Stimulated activated CD4-positive, alpha-beta T cell treated with anti-CD3 and anti-CD28 coated beads, TNF-alpha, amount 100 ng/mL, for 1 hour (primary cell): ENCODE measurements at regions not wholly inside any gene's neighbourhood (a gene's known extent, or its start where the extent isn't known, plus 50 kb on each side); places are given as distances from the start of the nearest gene placed in this dataset.
"Not testable (repeated sequence)": the region's sequence is repeated elsewhere in the genome, so short reads cannot be mapped to it uniquely, and the experiment has no call there.

Source experiments
- DNase-seq, 3 donors: peaks; one replicate each; pipeline ENCODE4 v3.0.0-alpha.2; 2020; ENCODE audit warnings: low read depth in 3 of 3, low spot score in 1 of 3

DNA sequence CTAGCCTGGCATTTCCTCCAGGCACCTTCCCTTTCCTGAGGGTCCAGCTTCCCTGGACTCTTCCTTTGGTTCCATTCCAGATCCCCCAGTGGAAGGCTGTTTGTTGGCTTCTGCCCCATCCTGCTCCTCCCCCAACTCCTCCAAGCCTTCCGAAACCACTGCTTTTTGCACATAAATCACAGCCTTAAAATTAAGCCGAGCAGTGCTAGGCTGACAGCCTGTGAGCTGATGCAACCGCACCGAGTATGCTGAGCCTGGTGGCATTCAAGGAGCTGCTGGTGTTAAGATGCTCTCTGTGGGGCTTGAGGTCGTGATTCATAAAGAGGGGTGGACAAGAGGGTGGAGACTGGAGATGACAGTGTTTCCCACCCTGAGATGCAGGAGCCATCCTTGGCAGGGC, 266.6 kb upstream of the C1orf174 start:
- DNase-seq = no peak

DNA sequence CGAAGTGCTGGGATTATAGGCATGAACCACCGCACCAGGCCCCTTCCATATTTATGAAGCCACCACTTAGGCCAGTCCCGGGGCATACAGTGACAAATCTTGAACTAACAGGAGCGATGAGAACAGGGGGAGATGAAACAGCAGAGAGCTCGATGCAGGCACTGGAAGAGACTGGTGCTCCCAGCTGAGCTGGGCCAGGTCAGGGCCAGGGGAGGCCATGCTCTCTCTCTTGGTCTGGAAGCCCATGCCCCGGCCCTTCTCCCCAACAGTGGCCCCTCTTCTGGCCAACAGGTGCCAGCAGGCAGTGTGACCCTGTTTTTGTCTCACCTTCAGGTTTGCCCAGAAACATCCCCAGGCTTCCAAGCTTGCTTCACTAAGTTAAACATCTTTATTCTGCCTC, 269.9 kb upstream of the C1orf174 start:
- no peak for DNase-seq

DNA sequence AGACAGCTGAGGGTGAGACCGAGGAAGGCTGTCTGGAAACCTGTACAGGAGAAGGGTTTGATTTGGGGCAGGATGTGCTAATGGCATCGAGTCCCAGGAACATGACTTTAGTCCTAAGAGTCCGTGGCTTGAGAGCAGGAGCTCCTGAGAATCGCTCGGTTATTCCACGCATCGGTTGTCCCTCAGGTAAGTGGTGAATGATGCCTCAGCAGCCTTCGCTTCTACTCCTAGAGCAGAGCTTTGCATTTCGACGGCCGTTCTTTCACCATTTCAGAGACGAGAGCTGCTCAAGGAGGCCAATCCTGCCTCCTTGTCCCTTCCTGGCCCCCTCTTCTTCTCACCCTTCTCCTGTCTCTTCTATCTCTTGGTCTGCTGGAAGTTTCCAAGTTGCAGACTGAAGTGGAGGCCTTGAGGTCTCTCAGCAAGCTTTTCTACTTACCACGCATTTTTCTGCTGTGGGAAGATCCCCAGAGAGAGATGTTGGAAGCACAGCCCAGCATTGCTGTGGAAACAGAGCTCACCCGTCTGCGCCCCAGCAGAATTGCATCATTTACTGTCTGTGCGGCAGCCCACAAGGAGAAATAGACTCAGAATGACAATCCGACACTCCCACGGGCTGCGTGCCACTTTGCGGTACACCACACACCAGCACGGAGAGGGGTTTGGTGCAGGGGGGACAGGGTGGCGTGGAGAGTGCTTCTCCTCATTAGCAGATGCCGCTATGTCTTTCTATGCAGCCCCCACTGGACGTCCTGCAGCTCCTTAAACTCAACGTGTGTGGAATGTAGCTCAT, 270.7 kb upstream of the C1orf174 start:
- DNase-seq = no peak

DNA sequence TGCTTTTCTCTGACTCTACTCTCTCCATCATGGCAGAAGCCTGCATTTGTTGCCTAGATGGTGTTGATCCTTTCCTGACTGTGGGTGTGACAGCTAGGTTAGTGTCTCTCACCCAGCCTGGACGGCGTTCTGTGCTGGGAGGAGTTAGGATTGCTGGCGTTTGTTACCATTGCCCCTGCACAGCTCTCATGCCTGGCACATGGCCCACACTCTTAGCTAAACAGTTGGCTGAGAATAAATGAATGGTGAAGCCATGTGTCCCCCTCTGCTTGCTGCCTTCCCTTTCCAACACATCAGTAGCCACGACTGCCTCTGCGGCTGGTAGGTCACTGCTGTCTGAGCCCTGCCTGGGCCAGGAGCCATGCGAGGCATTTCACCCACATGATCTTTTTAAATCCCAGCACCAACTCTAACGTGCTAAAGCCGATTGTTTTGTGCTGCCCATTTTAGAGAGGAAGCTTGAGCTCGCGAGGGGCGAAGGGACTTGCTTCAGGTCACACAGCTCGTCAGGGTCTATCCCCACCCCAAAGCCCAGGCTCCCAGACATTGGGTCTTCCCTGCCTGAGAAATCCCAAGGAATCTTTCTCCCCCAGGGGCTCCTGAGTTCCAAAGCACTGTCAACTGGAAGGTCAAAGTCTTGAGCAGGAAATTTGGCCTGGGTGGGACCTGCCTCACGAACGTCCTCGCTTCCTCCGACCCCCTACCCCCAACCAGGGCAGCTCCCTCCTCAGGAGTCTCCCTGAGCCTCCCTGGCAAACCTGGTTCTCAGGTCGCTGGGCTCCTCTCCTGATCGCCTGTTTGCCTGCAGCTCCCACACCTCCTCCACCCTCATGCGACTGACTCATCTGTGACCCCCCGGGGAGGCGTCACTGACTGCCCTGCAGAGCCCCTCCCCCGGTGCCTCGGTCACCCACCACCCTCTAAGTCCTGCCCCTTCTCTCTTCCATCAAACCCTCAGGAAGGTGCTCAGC, 271.7 kb upstream of the C1orf174 start:
- DNase-seq = no peak

DNA sequence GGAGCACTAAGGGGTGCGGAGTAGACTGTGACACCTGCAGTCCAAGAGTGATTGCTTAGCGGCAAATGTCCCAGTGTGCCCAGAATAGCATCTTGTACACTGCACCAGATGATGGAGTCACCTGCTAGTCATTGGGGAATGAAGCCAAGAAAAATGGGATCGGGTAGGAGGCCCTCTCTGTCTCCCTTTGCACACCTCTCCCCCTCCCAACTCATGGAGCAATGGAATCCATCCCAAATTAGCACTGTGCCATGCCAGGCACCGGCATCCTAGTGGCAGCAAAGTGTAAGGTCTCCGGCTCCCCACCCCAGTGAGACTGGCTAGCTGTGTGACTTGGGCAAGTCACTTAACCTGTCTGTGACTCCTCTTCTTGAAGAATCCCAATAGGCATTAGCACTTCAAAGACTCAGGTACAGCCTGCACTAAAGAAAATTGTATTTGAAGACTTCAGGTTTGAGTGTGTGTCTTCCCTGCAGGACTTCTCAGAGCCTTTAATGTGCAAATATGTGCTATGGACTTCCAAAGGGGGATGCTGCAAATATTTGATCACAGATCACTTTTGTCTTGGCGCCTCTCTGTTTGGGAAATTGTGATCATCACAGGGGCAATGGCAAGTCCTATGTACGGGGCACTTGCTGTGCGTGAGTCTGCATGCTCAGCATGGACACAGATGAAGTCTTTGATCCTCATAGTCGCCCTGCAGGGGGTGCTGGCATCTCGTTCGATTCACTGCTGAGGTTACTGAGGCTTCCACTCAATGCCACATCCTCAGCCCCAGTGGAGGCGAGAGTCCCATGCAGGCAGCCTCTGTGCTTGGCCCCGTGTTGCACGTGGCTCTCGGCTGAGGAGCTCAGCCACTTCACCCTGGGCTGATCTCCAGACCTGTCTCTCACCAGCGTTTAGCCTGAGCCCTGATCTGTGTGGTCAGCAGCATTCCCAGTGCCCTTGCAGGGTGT, 272.9 kb upstream of the C1orf174 start:
- no peak for DNase-seq

DNA sequence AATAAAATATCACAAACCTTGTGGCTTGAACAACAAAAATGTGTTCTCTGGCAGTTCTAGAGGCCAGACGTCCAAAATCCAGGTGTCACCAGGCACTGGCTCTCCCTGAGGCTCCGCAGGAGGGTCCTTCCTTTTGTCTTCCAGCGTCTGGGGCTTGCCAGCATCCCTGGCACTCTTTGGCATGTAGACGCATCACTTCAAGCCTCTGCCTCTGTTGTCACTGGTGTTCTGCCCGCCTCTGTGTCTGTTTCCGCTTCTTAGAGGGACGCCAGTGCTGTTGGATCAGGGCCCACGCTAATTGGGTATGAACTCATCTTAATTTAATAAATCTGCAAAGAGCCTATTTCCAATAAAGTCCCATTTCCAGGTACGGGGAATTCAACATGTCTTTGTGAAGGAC, 273.7 kb upstream of the C1orf174 start:
- no peak for DNase-seq

DNA sequence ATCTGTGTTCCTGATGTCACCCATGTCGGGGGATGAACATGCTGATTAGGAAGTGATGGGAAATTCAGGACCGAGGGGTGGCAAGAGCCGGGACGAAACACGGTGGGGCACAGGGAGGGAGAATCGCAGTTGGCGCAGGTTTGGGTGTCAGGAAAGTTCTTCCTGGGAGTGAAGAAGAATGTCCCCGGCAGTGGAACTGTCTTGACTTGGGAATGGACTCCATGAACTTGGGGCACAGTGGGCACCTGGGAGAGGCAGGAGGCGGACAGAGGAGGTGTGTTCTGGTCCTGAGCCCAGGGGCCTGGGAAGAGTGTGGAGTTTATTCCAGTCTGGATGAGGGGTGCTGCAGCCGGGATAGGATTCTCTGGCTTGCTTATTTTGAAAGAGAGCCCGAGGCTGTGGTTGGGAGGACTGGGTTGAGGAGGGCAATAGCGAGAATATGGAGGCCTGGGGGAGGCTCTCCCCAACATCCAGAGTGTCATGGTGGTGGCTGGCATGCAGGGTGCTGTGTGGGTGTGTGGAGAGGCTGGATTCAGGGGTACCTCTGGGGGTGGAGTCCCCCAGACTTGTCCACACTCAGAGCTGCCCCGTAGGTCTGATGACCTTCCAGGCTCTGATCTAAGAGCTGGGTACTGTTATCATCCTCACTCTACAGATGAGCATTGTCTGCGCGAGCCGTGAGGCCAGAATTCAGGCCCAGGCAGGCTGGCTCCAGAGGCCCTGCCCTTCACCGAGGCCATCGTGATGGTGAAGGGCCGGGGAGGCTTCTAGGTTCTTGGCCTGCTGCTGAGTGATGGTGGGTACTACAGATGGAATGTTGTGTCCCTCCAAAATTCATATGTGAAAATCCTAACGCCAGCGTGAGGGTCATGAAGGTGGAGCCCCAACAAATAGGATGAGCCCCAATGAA, 274.5 kb upstream of the C1orf174 start:
- no peak for DNase-seq

DNA sequence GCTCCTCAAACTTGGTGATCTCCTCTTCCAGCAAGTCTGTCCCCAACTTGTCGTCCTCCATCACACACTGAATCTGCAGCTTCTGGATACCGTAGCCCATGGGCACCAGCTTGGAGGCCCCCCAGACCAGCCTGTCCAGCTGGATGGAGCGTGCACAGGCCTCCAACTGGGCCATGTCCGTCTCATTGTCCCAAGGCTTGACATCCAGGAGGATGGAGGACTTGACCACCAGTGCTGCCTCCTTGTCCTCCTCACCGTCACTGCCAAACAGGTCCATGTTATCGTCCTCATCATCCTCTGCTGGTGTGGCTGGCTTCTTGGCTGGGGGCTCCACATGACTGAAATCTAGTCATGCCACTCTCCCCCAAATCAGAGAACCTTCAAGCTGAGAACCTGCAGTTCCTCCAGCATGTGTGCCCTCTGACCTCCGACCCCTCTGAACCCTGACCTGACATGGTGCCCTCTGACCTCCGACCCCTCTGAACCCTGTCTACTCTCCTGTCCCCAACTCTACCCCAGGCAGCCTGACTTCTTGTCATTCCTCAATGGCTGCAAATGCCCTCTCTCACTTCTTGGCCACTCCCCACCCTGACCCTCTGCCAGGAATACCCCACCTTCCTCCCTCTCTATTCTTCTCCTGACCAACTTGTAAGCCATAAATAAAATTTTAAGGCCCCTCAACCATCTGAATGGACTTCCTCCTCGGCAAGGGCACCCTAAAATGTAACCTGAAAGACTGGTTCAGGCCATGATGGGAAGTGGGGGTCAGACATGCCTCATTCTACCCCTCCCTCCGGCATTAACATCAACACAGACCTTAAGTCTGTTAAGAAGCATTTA, 275.7 kb upstream of the C1orf174 start:
- DNase-seq = no peak

DNA sequence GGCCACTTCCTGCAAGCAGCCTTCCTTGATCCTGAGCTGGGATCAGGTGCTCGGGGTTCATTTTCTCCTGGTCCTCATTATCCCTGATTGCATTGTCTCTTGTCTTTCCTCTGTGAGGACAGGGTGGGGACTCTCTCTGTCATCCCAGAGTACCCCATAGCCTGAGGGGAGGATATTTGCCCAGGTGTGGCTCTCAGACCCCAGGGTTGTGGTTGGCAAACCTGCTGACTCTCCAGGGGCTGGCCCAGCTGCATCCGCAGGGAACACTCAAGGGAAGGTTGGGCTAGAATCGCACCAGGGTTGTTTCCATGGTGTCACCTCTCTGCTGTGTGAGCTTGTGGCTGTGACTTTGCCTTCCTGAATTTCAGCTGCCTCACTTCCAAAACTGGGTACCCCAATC, 276.8 kb upstream of the C1orf174 start:
- DNase-seq = no peak

DNA sequence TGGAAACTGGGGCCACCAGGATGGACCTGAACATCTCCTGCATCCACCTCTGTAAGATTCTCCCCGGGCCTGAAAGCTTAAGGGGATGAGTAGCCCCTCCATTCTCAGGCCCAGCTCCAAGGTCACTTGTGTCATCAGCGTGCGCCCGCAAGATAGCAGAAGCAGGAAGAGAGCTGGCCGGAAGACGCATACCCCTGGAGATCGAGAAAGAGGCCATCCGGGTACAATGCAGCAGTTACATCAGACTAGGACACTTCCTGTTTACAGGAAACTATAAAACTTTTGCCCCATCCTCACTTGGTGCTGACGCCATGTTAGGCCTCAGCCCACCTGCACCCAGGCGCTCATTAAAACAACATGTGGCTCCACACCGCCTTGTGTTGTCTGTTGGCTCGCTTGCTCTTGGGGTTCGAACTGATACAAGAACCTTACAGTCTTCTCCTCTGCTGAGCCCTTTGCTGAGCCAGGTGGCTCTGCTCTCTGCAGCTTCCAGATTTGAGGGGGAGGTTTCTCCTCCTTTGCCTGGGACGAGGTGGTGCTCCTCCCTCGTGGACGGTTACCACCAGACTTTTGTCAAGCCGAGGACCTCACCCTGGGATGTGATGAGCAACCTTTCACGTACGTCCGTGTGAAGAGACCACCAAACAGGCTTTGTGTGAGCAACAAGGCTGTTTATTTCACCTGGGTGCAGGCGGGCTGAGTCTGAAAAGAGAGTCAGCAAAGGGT, 277.5 kb upstream of the C1orf174 start:
- no peak for DNase-seq

DNA sequence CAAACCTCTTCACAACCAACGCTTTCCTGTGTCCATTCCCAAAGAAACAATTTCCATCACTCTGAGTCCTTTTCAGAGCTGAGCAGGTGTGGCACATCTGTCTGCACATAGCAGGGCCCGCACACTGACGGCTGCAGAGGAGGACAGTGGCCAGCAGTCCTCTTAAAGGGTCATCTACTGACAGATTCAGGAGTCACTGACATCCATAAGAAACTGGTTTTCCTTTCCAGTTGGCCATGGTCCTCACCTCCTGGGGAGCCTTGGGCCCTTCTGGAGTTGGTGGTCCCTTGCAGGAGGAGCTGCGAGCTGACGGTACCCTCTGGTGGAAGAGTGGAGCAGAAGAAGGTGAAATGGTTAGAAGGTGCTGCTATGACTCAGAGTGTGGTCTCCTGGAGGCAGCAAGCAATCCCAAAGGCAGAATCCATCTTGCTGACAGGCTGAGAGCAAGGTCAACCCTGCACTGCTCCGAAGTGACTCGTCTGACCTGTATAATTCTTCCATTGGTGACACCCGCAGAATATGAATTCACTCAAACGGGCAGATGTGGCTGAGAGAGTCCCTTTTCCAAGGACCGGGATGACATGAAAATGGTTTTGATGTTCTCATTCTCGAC, 278.5 kb upstream of the C1orf174 start:
- DNase-seq = no peak

DNA sequence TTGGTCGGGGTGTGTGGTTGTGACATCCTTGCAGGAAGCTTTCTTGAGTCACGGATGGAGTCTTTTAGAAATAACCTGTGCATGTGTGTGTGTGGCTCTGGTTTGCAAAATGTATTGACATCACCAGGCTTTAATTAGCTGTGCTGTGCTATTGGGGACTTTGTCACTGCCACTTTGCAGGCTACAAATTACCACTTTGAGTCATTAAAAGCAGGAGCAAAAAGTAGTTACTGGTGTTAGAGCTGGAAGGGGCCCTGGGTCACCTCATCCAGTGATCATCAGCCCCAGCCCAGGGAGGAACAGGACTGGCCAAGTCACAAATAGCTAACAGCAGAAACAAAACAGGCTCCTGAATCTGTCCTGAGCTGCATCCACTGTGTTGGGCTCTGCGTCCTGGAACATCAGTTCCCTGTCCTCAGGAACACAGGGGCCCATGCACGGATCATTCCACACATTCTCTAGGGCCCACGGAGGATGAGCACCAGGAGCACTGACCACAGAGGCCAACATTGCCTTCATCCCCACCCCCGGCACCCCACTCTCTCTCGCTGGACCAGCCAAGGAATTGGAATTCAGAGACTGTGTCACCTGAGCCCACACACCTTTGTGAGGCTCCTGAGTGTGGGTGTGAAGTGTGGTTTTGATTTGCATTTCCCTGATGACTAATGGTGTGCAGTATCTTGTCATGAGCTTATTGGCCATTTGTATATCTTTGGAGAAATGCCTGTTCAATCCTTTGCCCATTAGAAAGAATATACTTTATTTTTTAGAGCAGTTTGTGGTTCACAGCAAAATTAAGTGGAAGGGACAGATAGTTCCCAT, 280.1 kb upstream of the C1orf174 start:
- DNase-seq = no peak

DNA sequence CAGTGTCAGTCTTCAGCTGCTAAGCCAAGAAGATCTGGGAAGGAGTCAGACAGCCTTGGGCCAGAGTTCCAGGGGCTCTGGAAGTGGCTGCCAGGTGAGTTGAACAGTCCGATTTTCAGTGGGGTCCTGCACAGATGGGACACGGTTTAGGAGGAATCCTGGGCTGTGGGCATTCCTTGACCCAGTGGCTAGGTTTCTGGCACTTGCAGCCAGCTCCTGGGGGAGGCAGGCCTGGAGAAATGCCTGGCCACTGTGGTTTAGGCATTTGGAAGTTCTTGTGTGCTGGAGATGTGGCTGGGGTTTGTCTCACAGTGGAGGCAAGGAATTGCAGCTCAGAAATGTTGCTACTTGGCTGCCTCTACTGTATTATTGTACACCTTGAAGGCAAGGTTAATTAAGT, 286.4 kb upstream of the C1orf174 start:
- not testable (repeated sequence) for DNase-seq

DNA sequence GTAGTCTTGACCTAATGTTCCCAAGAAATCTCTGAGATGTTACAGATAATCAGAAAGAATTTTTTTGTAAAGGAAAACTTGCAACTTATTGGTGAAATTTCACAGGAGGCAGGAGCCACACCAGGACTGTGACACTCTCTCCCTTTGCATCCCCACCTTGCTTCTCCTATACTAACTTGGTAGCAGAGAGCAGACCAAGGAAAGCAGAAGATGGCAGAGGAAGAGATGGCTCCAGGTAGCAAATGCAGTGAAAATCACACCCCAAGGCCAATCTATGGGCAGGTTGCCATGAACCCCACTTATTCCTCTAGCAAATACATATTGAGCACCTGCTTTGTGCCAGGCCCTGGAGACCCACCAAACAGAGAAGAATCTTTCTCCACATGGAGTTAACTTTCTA, 303.4 kb upstream of the C1orf174 start:
- DNase-seq = no peak

DNA sequence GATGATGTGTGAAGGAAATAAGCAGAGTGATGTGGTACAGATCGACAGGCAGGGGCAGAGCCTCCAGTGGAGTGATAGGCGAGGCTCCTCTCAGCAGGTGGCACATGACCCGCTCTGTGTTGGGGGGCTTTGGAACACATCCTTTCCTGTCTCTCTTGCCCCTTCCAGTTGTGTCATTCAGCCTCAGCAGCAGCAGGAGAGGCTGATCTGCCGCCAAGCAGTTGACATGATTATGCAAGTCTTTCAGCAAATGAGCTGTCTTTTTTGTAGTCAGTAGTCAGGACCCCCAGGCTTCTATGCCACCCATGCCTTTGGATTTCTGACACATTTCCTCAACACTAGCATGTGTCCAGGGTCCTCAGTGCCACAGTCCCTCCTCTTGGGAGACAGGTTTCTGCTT, 307.1 kb upstream of the C1orf174 start:
- DNase-seq = no peak

DNA sequence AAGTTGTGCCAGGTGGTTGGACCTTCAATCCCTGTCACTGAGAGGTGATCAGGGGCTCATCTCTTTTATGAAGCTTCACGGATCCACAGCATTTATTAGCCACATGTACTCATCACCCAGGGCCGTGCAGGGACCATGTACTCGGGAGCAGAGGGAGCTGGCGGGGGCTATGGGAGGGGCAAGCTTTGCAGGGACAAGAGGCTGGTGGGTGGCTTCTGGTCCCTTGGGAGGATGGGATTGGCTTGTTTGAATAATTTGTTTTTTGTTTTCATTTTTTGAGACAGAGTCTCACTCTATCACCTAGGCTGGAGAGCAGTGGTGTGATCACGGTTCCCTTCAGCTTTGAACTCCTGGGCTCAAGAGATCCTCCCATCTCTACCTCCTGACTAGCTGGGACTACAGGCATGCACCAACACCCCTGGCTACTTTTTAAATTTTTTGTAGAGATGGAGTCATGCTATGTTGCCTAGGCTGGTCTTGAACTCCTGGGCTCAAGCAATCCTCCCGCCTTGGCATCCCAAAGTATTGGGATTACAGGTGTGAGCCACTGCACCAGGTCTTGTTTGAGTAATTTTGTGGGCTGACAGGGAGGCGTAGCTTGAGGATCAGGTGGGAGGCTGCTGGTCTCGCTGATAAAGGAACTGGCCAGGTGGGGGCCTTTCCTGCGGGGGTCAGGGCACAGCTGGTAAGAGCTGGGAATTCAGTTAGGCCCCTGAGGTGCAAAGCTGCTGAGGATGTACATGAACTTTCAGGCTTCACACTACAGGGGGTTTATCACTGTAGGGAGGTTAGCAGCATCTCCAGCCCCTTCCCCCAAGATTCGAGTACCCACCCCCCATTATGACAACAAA, 308.0 kb upstream of the C1orf174 start:
- no peak for DNase-seq
